GM12878 (cell line): ENCODE measurements at regions not wholly inside any gene's neighbourhood (a gene's known extent, or its start where the extent isn't known, plus 50 kb on each side); places are given as distances from the start of the nearest gene placed in this dataset.

Source experiments
- ATAC-seq: fragments of 200-7000 bp; cut with Tn5 transposase; 3 replicates; pipeline ENCODE4 v1.9.1; 2020; ENCODE audit warnings: mild to moderate bottlenecking, moderate library complexity
- BruUV-seq: library from RNA; stranded (reverse); fragments of 400-500 nt; replicated peaks from 2 replicates; lab custom pipeline; 2021; lab: Mats Ljungman, UMichigan
- CTCF ChIA-PET: fragments of 300-600 bp; sonication (Branson Sonifier 250); formaldehyde crosslinking; extraction: SDS; loops from one replicate; lab custom pipeline; 2021; ENCODE audit warnings: inconsistent platforms; lab: Yijun Ruan, JAX
- POLR2A ChIA-PET: fragments of 350-600 bp; formaldehyde crosslinking; extraction: SDS; loops from one replicate; lab custom pipeline; 2021; ENCODE audit warnings: inconsistent platforms; lab: Charles Lee
- RAD21 ChIA-PET: fragments of 300-600 bp; sonication (Branson Sonifier 250); formaldehyde crosslinking; loops from one replicate; lab custom pipeline; 2023; ENCODE audit warnings: antibody characterized with exemption; ENCODE audit not compliant: unreplicated experiment; lab: Charles Lee
- SMC1A ChIA-PET: fragments of 300-600 bp; sonication (Branson Sonifier 250); formaldehyde crosslinking; loops from one replicate; lab custom pipeline; 2023; ENCODE audit not compliant: unreplicated experiment, uncharacterized antibody; lab: Charles Lee
- DNase-seq: peaks from one replicate; pipeline ENCODE4 v3.0.0-alpha.2; 2011; ENCODE audit warnings: low read depth, low spot score
- FAIRE-seq: peaks from 3 replicates; lab custom pipeline; 2011; peaks lifted over from hg19 to GRCh38; lab: Jason Lieb, UNC
- H2AFZ ChIP-seq: 2 replicates; pipeline ENCODE4 v1.6.0; 2011; ENCODE audit warnings: low read depth, low read length, control low read depth; ENCODE audit not compliant: control insufficient read depth
- H3K27ac ChIP-seq: 2 replicates; pipeline ENCODE4 v1.5.1; 2011; ENCODE audit warnings: control low read depth; ENCODE audit not compliant: control insufficient read depth, insufficient read depth
- H3K27me3 ChIP-seq, 2 experiments: replicated peaks in 1 of 2; 2 replicates each; pipeline versions ENCODE4 v1.6.0 to v1.6.1; 2011; ENCODE audit warnings: low read length in 1 of 2; ENCODE audit not compliant: control insufficient read depth in 2 of 2, insufficient read depth in 2 of 2
- H3K36me3 ChIP-seq, 2 experiments: 2 replicates each; pipeline ENCODE4 v1.5.1; 2011; ENCODE audit warnings: low read length in 1 of 2; ENCODE audit not compliant: control insufficient read depth in 2 of 2, insufficient read depth in 2 of 2
- H3K4me1 ChIP-seq: 2 replicates; pipeline ENCODE4 v1.6.1; 2011; ENCODE audit warnings: mild to moderate bottlenecking, low read length, moderate library complexity, mixed read lengths; ENCODE audit not compliant: control insufficient read depth, insufficient read depth
- H3K4me2 ChIP-seq: 2 replicates; pipeline ENCODE4 v1.6.0; 2011; ENCODE audit warnings: control low read depth; ENCODE audit not compliant: control insufficient read depth, insufficient read depth
- H3K4me3 ChIP-seq: fragments of 200-600 bp; sonication (generic); 2 replicates; pipeline ENCODE4 v1.5.1; 2016
- H3K79me2 ChIP-seq: 2 replicates; pipeline ENCODE4 v1.6.0; 2011; ENCODE audit warnings: low read length; ENCODE audit not compliant: control insufficient read depth, insufficient read depth
- H3K9ac ChIP-seq: 2 replicates; pipeline ENCODE4 v1.8.0; 2011; ENCODE audit warnings: low read length, control low read depth, mixed read lengths; ENCODE audit not compliant: control insufficient read depth, insufficient read depth
- H3K9me3 ChIP-seq: replicated peaks from 3 replicates; pipeline ENCODE4 v1.5.1; 2011; ENCODE audit warnings: mild to moderate bottlenecking, low read length; ENCODE audit not compliant: control insufficient read depth, insufficient read depth
- H4K20me1 ChIP-seq: 2 replicates; pipeline ENCODE4 v1.6.0; 2011; ENCODE audit not compliant: control insufficient read depth, insufficient read depth
- CEBPB ChIP-seq, 2 experiments: fragments of 150-350 bp in 1 of 2; IDR thresholded peaks; 2 replicates each; pipeline ENCODE4 v1.6.1; 2012 to 2014; ENCODE audit warnings: low read depth in 2 of 2, low read length in 2 of 2, borderline replicate concordance in 1 of 2, inconsistent platforms in 1 of 2
- CHD1 ChIP-seq: IDR thresholded peaks from 2 replicates; pipeline ENCODE4 v1.6.1; 2012; ENCODE audit warnings: low read depth, low read length, improper control_type of control experiment
- CHD2 ChIP-seq: IDR thresholded peaks from 2 replicates; pipeline ENCODE4 v1.6.1; 2011; ENCODE audit warnings: low read depth, low read length, improper control_type of control experiment, borderline replicate concordance
- ETV6 ChIP-seq, 2 experiments: fragments of 450-650 bp in 1 of 2; IDR thresholded peaks in 1 of 2; conservative IDR thresholded peaks in 1 of 2; 2 replicates each; pipeline ENCODE4 v1.6.1; 2014; ENCODE audit warnings: antibody characterized with exemption in 1 of 2, borderline replicate concordance in 1 of 2, low read depth in 1 of 2, mild to moderate bottlenecking in 1 of 2, moderate library complexity in 1 of 2
- HCFC1 ChIP-seq: fragments of 150-350 bp; IDR thresholded peaks from 2 replicates; pipeline ENCODE4 v1.6.1; 2014; ENCODE audit warnings: low read length
- IKZF2 ChIP-seq, 2 experiments: fragments of 450-650 bp; IDR thresholded peaks; 2 replicates each; pipeline ENCODE4 v1.6.1; 2017; ENCODE audit warnings: mild to moderate bottlenecking in 2 of 2, moderate library complexity in 2 of 2
- MXI1 ChIP-seq: fragments of 150-350 bp; IDR thresholded peaks from 2 replicates; pipeline ENCODE4 v1.6.1; 2011; ENCODE audit warnings: low read depth, mild to moderate bottlenecking, inconsistent platforms, low read length, improper control_type of control experiment
- NBN ChIP-seq: fragments of 450-650 bp; IDR thresholded peaks from 2 replicates; pipeline ENCODE4 v1.6.1; 2016
- NFXL1 ChIP-seq: fragments of 450-650 bp; IDR thresholded peaks from 2 replicates; pipeline ENCODE4 v1.6.1; 2017; ENCODE audit warnings: antibody characterized with exemption, mild to moderate bottlenecking, borderline replicate concordance
- SREBF2 ChIP-seq: IDR thresholded peaks from 2 replicates; pipeline ENCODE4 v1.6.1; 2012; ENCODE audit warnings: mild to moderate bottlenecking, low read length
- WGBS: methylation state at CpG from one replicate; pipeline ENCODE4 v1.1.6; 2016; ENCODE audit warnings: low lambda C conversion rate; ENCODE audit not compliant: insufficient replicate concordance, insufficient coverage; ENCODE audit errors: missing lambda C conversion rate; 5-methylcytosine and 5-hydroxymethylcytosine counted together
- in situ Hi-C: fragments of 300-500 bp; cut with MboI; formaldehyde crosslinking; loops from 9 replicates; pipeline ENCODE4 v1.14.3; 2018; ENCODE audit warnings: mixed read lengths
- intact Hi-C: fragments of 100-400 bp; cut with micrococcal nuclease; formaldehyde crosslinking; loops from one replicate; pipeline ENCODE4 v1.14.2; 2022; ENCODE audit not compliant: unreplicated experiment

DNA sequence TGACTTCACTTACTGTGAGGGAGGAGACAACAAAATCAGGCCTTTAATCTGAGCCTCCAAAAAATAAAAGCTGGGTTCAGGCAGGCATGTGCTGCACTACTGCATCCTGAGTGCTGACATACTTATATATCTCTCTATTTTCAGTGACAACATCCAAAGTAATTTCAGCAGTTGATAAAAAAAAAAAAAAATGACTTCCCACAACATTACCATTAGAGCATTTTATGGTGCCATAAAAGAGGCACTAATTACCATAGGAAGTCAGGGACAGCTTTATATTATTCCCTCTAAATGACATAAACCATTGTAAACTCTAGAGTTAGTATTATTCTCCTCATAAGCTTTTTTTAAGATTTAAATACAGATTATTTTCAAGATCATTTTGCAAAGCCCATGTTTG is 346.1 kb downstream of the SLCO4C1 start:
- ATAC-seq = no peak
- no peaks in the 10 kb centered on the region for H3K27me3 ChIP-seq

DNA sequence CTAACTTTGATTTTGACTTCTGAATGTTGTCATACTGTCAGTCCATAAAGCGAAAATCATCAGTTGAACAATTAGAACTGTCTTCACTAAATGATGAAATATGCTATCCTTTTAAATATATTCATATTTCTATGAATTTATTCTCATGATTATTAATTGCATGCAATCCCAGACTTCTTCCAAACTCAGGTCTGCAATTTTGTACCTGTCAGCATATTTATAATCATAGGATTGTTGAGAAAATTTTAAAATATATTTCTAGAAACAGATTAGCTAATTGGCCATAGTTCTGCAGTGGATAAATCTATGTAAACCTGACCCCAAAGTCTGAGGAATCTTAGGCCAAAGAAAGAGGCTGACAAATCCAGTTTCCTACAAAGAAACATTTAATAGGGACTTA is 347.5 kb downstream of the SLCO4C1 start:
- Histone ChIP-seq H3K4me2 (no peak overlapping the region), H3K9me3 (no peaks in the 10 kb centered on the region), H3K79me2 (no peaks in the 10 kb centered on the region), H3K27ac (no peak overlapping the region), H4K20me1 (no peaks in the 10 kb centered on the region), H3K27me3 (no peaks in the 10 kb centered on the region), H2AFZ (no peak overlapping the region), H3K36me3 (no peaks in the 10 kb centered on the region), H3K4me1 (no peaks in the 10 kb centered on the region), H3K9ac (no peak overlapping the region), H3K4me3 (no peak overlapping the region)
- in situ Hi-C loops (no loop called here), intact Hi-C loops (no loop called here)
- POLR2A ChIA-PET = no interaction called here
- RAD21 ChIA-PET = no interaction called here
- SMC1A ChIA-PET = no interaction called here
- no peak for FAIRE-seq
- no TSS peak for BruUV-seq
- TF ChIP-seq HCFC1 = no peak
- TF ChIP-seq CEBPB (IDR thresholded peaks at IDR 0.05; ENCODE audit: borderline replicate concordance in 1 of 2, low read depth in 2 of 2, low read length in 2 of 2) = no peak
- no peak for TF ChIP-seq SREBF2
- no peak for TF ChIP-seq NFXL1
- TF ChIP-seq ETV6 (conservative IDR thresholded peaks at IDR 0.05 in 1 of 2, IDR thresholded peaks at IDR 0.05 in 1 of 2; ENCODE audit: borderline replicate concordance in 1 of 2, low read depth in 1 of 2) = no peak
- TF ChIP-seq CHD1 = no peak
- CTCF ChIA-PET = no interaction called here
- WGBS = 45% methylated on average over 1 of the region's 1 CpG
- DNase-seq = no peak
- no peak for ATAC-seq

More for the DNA sequence above, 346.1 kb downstream of the SLCO4C1 start:
- ChIA-PET SMC1A (no interaction called here), CTCF (interaction anchor here (2.9 kb wide), 1 partner anchor 8 kb away, joined by 10 read pairs; no protein-coding TSS in a partner anchor), POLR2A (no interaction called here), RAD21 (no interaction called here)
- no peak overlapping the region for H3K4me2 ChIP-seq
- no peaks in the 10 kb centered on the region for H3K79me2 ChIP-seq
- no TSS peak for BruUV-seq
- FAIRE-seq (no peak), DNase-seq (no peak)
- no peak for TF ChIP-seq IKZF2 (IDR thresholded peaks at IDR 0.05)
- TF ChIP-seq NBN = no peak
- no peak for TF ChIP-seq CHD2
- TF ChIP-seq SREBF2 = no peak
- TF ChIP-seq MXI1 = no peak
- H3K27ac ChIP-seq = no peak overlapping the region
- no peaks in the 10 kb centered on the region for H3K4me1 ChIP-seq
- in situ Hi-C loops (no loop called here), intact Hi-C loops (no loop called here)
- H3K9me3 ChIP-seq = no peaks in the 10 kb centered on the region
- H4K20me1 ChIP-seq = no peaks in the 10 kb centered on the region
- no peak overlapping the region for H3K9ac ChIP-seq
- no peak overlapping the region for H2AFZ ChIP-seq
- no peaks in the 10 kb centered on the region for H3K36me3 ChIP-seq
- H3K4me3 ChIP-seq = no peak overlapping the region
